AG09319 (cell line): ENCODE measurements at regions not wholly inside any gene's neighbourhood (a gene's known extent, or its start where the extent isn't known, plus 50 kb on each side); places are given as distances from the start of the nearest gene placed in this dataset.

ENCODE experiments used
- DNase-seq: peaks from one replicate; pipeline ENCODE4 v3.0.0-alpha.2; 2010; ENCODE audit warnings: low read depth; ENCODE audit errors: extremely low read depth
- TF ChIP-seq, protein P1 (sequence below): IDR thresholded peaks from 2 replicates; pipeline ENCODE4 v1.5.1; 2011; ENCODE audit warnings: low read depth, mild to moderate bottlenecking, inconsistent platforms, low read length, moderate library complexity

- no peak for DNase-seq
- TF ChIP-seq, protein P1, sequence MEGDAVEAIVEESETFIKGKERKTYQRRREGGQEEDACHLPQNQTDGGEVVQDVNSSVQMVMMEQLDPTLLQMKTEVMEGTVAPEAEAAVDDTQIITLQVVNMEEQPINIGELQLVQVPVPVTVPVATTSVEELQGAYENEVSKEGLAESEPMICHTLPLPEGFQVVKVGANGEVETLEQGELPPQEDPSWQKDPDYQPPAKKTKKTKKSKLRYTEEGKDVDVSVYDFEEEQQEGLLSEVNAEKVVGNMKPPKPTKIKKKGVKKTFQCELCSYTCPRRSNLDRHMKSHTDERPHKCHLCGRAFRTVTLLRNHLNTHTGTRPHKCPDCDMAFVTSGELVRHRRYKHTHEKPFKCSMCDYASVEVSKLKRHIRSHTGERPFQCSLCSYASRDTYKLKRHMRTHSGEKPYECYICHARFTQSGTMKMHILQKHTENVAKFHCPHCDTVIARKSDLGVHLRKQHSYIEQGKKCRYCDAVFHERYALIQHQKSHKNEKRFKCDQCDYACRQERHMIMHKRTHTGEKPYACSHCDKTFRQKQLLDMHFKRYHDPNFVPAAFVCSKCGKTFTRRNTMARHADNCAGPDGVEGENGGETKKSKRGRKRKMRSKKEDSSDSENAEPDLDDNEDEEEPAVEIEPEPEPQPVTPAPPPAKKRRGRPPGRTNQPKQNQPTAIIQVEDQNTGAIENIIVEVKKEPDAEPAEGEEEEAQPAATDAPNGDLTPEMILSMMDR = no peak
Measured at GRCh38 chr11:15810082-15810481, 546.3 kb downstream of the SOX6 start.

GRCh38 chr11:15810525-15810924, 545.8 kb downstream of the SOX6 start:
- DNase-seq = no peak
- TF ChIP-seq, protein P1 = no peak

- TF ChIP-seq, protein P1 = no peak
- DNase-seq = no peak
Measured at GRCh38 chr11:15815246-15816195, 540.8 kb downstream of the SOX6 start.

- no peak for DNase-seq
- TF ChIP-seq, protein P1 = no peak
Measured at GRCh38 chr11:15816260-15816871, 540.0 kb downstream of the SOX6 start.

DNA sequence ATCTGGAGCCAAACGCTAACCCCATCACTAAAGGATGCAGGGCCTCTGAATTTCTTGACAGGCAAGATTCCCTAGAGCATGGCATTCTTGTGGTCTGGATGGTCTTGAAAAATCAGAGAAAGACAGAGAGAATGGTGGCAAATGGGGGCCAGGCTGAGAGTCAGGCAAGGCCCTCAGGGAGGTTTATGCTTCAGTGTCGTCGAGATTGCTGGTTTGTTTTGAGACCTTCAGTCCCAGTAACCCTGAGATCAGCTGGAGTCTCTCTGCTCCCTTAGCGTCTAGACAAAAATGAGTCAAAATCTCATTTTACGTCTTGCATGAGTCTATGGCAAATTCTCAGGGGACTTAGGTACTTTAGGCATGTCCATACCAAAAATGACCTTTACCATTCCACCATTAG, 539.3 kb downstream of the SOX6 start:
- no peak for DNase-seq
- TF ChIP-seq, protein P1 = no peak

GRCh38 chr11:15818132-15818842, 538.1 kb downstream of the SOX6 start:
- no peak for DNase-seq
- TF ChIP-seq, protein P1 = no peak
